GM19328 (cell line): ENCODE measurements at regions not wholly inside any gene's neighbourhood (a gene's known extent, or its start where the extent isn't known, plus 50 kb on each side); places are given as distances from the start of the nearest gene placed in this dataset.

Experiments used
- ATAC-seq: cut with Tn5 transposase; IDR thresholded peaks from one replicate; pipeline ENCODE4 v1.9.1; 2021; ENCODE audit warnings: mild to moderate bottlenecking, moderate library complexity; ENCODE audit not compliant: unreplicated experiment

DNA sequence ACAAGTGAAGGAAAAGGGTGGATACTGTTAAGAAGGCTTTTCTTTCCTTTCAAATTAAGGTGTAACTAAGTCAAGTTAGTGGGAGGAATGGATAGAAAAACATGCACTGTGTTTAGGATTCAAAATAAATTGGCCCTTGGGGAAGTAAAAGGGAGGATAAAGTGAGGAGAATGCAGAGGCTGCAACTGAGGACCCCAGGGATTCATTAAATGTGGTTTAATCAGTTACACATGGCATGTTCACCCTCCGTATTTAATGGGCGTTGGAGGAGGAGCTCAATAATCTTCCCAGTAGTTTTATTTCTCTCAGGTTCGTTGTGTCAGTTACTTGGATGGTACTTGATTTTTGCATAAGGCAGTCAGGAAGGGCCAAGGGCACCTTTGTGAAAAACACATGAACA lies 966.3 kb downstream of the JRKL start:
- no peak for ATAC-seq

DNA sequence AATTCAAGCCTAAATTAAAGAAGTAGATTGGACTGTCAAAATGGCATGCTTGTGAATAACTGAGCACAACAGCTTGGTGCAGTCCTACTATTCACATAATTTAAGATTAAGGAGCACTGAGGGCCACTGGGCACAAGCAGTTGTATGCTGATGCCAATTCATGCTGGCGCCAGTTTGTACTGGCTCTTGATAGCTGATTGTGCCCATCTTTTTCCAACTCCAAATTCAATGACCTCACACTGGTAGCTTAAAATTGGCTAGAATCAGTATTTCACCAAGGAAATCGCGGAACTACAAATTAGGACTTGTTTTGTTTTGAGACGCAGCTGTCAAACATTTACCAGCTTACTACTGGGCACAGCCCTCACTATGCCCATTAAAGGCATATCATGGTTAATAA lies 969.2 kb downstream of the JRKL start:
- ATAC-seq = no peak

GRCh38 chr11:97361812-97362378 lies 972.1 kb downstream of the JRKL start:
- ATAC-seq = no peak

DNA sequence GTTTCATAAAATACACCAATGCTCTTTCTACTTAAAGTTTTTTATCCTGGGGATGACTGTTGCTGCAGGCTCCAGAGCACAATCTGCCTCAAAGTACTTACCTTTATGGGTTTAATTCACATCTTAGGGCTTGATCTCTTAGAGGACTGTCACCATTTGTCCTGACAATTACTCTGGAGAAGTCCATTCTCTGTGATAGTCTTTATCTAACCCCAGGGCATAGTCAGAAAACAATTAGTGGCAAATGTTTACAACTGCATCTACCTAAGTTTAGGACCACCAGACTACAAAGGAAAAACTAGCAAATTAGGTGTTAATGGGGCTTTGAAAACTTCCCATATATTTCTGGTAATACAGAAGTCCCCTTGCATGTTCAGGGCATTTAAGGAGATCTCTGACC lies 973.5 kb downstream of the JRKL start:
- no peak for ATAC-seq

GRCh38 chr11:97364047-97364446 lies 974.2 kb downstream of the JRKL start:
- ATAC-seq = no peak

GRCh38 chr11:97367406-97368083 lies 977.7 kb downstream of the JRKL start:
- ATAC-seq = no peak

- no peak for ATAC-seq
These were observed 999.5 kb downstream of the JRKL start for GRCh38 chr11:97389270-97389669.

- no peak for ATAC-seq
These were observed 1008.4 kb downstream of the JRKL start for GRCh38 chr11:97398246-97398645.

DNA sequence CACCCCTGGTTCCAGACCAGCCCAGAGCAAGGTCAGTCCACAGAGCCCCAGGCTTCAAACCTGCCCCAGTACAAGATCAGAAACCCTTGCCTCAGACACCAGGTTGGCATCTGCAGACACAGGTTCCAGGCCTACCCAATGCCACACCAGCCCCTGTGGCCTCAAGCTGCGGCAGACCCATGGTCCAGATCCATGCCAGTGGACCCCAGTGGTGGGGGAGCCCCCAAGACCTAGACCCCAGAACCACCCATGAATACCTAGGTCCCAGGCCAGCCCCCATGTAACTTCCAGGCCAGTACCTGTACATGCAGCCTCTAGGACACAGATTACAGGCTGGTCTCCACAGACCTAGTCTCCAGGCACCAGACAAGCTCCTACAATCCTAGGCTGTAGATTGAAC lies 1019.3 kb downstream of the JRKL start:
- no peak for ATAC-seq

DNA sequence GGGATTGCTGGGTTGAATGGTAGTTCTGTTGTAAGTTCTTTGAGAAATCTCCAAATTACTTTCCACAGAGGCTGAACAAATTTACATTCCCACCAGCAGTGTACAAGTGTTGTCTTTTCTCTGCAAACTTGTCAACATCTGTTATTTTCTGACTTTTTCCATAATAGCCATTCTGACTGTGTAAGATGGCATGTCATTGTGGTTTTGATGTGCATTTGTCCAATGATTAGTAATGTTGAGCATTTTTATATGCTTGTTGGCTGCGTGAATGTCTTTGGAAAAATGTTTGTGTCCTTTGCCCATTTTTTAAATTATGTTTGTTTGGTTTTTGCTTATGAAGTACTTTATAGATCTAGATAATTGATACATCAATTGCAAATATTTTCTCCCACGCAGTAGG lies 1025.0 kb downstream of the JRKL start:
- ATAC-seq = no peak

GRCh38 chr11:97419729-97420128 lies 1029.9 kb downstream of the JRKL start:
- no peak for ATAC-seq

DNA sequence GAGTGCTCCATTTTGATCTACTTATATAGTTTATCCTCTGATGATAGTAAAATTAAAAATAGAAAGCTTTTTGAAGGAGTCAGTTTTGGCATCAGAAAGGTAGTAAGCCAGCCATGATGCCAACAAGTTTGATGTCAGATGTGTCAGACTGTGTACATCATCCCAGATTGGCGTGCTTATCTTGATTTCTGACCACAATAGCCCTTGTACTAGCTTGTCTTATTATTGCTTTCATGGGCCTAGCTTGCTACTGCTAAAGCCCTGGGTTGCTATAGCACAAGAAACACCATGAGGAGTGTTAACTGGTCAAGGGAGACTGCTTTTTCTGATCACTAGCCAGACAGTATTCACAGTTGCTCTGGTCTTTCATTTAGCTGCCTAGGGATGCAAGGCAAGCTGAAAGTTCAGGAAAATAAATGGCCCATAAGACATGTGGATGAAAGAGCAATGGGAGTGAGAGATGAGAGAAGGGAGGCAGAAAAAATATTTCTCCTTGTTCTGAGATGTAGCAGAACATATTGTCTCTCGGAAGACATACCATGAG lies 1038.5 kb downstream of the JRKL start:
- no peak for ATAC-seq

- ATAC-seq = no peak
These were observed 1041.1 kb downstream of the JRKL start for GRCh38 chr11:97430877-97431276.

DNA sequence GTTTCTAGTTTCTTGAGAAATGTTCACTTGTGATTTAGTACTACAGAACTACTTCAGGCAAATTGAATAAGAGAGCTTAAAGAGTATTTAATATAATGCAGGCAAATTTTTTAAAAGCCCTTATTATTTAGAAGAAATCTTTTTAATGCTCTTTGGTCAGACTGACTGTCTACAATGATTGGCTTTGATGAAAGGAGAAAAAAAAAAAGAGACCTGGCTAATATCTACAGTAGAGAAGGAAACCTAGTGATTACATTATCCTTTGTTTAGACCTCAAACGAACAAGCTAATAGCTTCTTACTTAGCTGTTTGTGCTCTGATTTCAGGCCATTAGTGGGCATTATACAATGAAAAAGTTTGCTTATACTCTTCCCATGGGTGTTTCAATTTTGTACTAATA lies 1043.1 kb downstream of the JRKL start:
- no peak for ATAC-seq

DNA sequence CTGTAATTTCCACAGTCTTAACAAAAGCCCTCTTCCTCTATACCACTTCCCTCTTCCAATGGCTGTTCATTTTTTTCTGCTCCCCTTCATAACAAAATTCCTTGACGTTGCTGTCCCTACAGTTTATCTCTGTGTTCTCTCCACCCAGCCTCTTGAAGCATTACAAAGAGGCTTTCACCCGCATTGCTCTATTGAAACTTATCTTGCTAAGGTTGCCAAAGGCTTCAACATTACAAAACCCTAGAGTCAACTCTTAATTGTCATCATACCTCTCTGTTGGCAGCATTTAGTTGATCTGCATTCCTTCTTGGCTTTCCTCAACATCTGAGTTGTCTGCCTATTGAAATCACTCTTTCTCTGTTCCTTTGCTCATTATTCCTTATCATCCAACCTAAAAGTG lies 1055.7 kb downstream of the JRKL start:
- ATAC-seq = no peak

GRCh38 chr11:97451441-97451840 lies 1061.6 kb downstream of the JRKL start:
- no peak for ATAC-seq

- ATAC-seq = no peak
These were observed 1065.2 kb downstream of the JRKL start for GRCh38 chr11:97454988-97455387.

DNA sequence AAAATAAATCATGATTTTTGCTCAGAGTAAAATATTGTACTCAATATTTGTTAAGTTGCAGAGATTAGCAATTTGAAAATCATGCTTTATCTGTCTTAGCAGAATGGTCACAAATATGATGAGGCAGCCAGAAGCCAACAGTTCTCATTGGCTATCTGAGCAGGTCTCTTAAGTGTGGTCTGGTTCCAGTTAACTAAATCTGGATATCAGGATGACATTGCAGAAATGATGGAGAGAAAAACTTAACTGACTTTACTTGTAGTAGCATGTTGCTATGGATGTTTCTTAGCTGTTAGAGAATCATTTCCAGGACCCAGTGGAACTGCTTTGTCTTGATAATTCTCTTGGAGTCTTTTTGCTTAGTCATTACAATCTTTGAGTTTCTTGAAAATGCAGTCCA lies 1070.3 kb downstream of the JRKL start:
- no peak for ATAC-seq

DNA sequence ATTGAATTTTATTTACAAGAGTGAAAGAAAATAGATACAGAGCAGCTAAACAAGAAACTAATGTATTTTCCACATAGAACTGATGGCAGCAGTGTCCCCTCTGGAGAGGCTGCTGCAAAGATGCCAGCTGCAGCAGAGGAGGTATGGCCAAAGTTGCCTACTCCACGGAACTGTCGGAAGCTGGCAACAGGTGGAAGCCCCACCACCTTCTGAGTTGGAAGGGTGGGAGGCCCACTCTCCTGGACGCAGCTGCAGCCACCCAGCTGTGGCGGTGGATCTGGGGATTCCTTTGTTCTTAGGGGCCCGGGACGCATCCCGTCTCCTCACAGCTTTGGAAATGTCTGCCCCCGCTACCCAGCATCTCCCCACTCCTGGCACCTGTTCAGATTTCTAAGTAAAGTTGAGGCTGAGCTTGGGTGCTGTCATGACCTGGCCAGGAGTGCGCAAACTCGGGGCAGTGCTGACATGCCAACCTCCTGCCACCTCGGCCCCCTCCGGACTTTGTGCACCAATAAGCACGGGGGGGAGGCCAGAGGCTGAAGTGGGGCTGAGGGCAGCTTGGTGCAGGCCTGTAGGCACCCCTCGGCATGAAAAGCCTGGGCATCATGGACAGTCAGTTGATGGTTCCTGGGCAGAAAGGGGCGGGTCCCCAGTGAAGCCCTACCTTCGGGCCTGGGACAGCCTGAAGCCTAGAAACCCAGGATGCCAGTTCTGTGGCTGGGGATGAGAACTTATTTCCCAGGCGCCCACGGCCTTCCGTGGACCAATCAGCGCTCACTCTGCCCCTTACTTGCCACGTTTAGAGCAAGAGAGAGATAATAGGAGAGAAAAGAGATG lies 1071.4 kb downstream of the JRKL start:
- ATAC-seq = no peak

GRCh38 chr11:97461934-97462333 lies 1072.1 kb downstream of the JRKL start:
- ATAC-seq = no peak

- ATAC-seq = no peak
These were observed 1074.1 kb downstream of the JRKL start for GRCh38 chr11:97463891-97464290.

DNA sequence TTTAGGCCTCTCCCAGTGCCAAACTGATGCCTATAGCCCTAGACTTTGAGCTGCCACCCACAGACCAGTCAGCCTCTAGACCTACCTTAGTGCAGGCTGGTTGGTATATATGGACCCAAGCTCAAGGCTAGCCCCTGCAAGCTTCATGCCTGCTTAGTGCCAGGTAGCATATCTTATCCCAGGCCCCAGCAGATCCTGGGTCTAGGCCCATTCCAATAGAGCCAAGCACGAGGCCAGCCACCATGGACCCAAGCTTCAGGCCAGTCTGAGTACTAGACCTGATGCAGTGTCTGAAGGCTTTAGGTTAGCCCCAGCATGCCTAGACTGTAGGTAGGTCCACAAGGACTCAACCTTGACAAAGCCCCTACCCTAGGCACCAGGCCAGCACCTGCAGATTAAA lies 1081.7 kb downstream of the JRKL start:
- no peak for ATAC-seq
